ENCODE measurements at regions not wholly inside any gene's neighbourhood (a gene's known extent, or its start where the extent isn't known, plus 50 kb on each side); places are given as distances from the start of the nearest gene placed in this dataset.

DNA sequence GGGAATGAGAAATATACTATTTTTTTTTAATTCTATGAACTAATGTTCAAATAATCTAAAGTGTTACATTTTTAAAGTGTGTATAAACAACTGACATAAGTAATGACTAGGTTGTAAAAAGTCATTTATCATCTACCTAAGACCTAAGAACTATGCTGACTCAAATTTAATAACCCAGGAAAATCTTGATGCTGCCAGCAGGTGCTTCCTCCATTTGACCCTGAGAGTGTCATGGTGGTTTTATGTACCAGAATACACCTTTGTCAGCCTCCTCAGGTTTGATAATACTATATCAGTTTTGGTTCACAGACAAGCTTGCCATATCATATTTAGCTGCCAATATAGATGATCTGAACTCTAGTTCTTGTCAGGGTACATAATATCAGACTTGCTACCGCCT, 1151.2 kb downstream of the PCDH17 start:
- Histone ChIP-seq H3K27me3 (ENCODE audit: insufficient read depth, low read length) (no peaks in the 10 kb centered on the region), H3K4me3 (ENCODE audit: low read length) (no peak overlapping the region), H3K4me1 (ENCODE audit: insufficient read depth, low read length) (no peaks in the 10 kb centered on the region), H2AFZ (ENCODE audit: low read depth, low read length) (no peak overlapping the region), H3K36me3 (ENCODE audit: insufficient read depth, low read length) (no peaks in the 10 kb centered on the region), H3K9me3 (ENCODE audit: low read length) (no peaks in the 10 kb centered on the region)

GRCh38 chr13:58792854-58793253, 1161.3 kb downstream of the PCDH17 start:
- Histone ChIP-seq H3K27me3 (ENCODE audit: insufficient read depth, low read length) (no peaks in the 10 kb centered on the region), H3K4me3 (ENCODE audit: low read length) (no peak overlapping the region), H3K4me1 (ENCODE audit: insufficient read depth, low read length) (no peaks in the 10 kb centered on the region), H2AFZ (ENCODE audit: low read depth, low read length) (no peak overlapping the region), H3K36me3 (ENCODE audit: insufficient read depth, low read length) (no peaks in the 10 kb centered on the region), H3K9me3 (ENCODE audit: low read length) (peaks cover 2% of the 10 kb centered on the region)

DNA sequence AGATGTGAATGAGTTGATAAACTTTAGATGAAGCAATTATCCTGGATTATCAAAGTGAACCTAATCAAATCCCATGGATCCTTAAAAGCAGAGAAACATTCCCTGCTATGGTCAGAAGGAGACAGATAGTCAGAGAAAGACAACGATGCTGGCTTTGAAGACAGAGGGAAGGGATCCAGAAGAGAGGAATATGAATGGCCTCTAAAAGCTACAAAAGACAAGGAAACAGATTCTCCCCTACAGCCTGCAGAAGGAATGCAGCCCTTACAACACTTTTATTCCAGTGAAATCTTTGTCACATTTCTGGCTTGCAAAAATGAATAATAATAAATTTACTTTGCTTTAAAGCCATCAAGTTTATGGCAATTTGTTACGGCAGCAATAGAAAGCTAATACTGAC, 1164.2 kb downstream of the PCDH17 start:
- Histone ChIP-seq H3K4me1 (ENCODE audit: insufficient read depth, low read length) (no peaks in the 10 kb centered on the region), H3K4me3 (ENCODE audit: low read length) (no peak overlapping the region), H2AFZ (ENCODE audit: low read depth, low read length) (no peak overlapping the region), H3K27me3 (ENCODE audit: insufficient read depth, low read length) (no peaks in the 10 kb centered on the region), H3K36me3 (ENCODE audit: insufficient read depth, low read length) (no peaks in the 10 kb centered on the region), H3K9me3 (ENCODE audit: low read length) (peaks cover 2% of the 10 kb centered on the region)

DNA sequence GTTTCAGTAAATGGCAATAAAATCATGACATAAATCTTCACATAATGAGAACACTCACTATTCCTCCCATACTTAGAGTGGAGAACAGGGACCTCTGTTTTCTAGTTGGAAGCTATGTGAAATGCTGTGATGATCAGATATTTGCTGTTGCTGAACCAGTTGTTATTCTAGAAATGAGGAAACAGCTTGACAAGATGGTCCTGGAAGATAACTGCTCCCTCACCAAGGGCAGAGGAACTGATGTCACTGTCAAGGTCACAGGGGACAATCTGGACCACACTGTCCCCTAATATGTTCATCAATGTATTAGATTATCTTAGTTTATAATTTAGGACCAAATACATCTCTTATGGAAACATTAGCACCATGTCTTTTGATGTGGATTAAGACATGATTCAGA, 1173.3 kb downstream of the PCDH17 start:
- H3K36me3 ChIP-seq (ENCODE audit: insufficient read depth, low read length): no peaks in the 10 kb centered on the region
- peaks cover 5% of the 10 kb centered on the region for H3K4me1 ChIP-seq (ENCODE audit: insufficient read depth, low read length)
- no peaks in the 10 kb centered on the region for H3K27me3 ChIP-seq (ENCODE audit: insufficient read depth, low read length)
- no peak overlapping the region for H2AFZ ChIP-seq (ENCODE audit: low read depth, low read length)
- no peak overlapping the region for H3K4me3 ChIP-seq (ENCODE audit: low read length)
- no peaks in the 10 kb centered on the region for H3K9me3 ChIP-seq (ENCODE audit: low read length)

GRCh38 chr13:58806401-58806800, 1174.9 kb downstream of the PCDH17 start:
- Histone ChIP-seq H3K36me3 (ENCODE audit: insufficient read depth, low read length) (no peaks in the 10 kb centered on the region), H3K4me3 (ENCODE audit: low read length) (no peak overlapping the region), H3K27me3 (ENCODE audit: insufficient read depth, low read length) (no peaks in the 10 kb centered on the region), H3K9me3 (ENCODE audit: low read length) (no peaks in the 10 kb centered on the region), H3K4me1 (ENCODE audit: insufficient read depth, low read length) (peaks cover 5% of the 10 kb centered on the region), H2AFZ (ENCODE audit: low read depth, low read length) (no peak overlapping the region)

- no peaks in the 10 kb centered on the region for H3K36me3 ChIP-seq (ENCODE audit: insufficient read depth, low read length)
- no peaks in the 10 kb centered on the region for H3K4me1 ChIP-seq (ENCODE audit: insufficient read depth, low read length)
- no peaks in the 10 kb centered on the region for H3K27me3 ChIP-seq (ENCODE audit: insufficient read depth, low read length)
- no peak overlapping the region for H3K4me3 ChIP-seq (ENCODE audit: low read length)
- no peaks in the 10 kb centered on the region for H3K9me3 ChIP-seq (ENCODE audit: low read length)
- H2AFZ ChIP-seq (ENCODE audit: low read depth, low read length): no peak overlapping the region
Measured at GRCh38 chr13:58823701-58824100, 1192.2 kb downstream of the PCDH17 start.

DNA sequence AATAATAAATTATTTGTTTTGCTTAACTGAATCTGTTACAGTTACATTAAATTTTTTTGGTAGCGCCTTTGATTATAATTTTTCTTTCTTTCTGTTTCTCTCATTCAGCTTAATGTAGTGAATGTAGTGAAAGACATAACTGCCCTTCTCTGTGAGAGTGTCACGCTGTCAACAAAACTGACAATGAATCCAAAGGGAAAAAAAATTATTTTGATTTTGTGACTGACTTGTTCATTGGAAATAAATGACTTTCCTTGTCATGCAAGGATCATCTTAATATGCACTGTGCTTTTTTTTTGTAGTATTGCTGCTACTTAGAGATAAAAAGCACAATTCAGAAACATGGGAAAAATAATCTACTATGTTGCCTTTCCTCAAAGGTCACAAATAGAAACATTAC, 1196.4 kb downstream of the PCDH17 start:
- Histone ChIP-seq H3K36me3 (ENCODE audit: insufficient read depth, low read length) (no peaks in the 10 kb centered on the region), H3K27me3 (ENCODE audit: insufficient read depth, low read length) (no peaks in the 10 kb centered on the region), H3K4me1 (ENCODE audit: insufficient read depth, low read length) (no peaks in the 10 kb centered on the region), H2AFZ (ENCODE audit: low read depth, low read length) (no peak overlapping the region), H3K4me3 (ENCODE audit: low read length) (no peak overlapping the region), H3K9me3 (ENCODE audit: low read length) (no peaks in the 10 kb centered on the region)

DNA sequence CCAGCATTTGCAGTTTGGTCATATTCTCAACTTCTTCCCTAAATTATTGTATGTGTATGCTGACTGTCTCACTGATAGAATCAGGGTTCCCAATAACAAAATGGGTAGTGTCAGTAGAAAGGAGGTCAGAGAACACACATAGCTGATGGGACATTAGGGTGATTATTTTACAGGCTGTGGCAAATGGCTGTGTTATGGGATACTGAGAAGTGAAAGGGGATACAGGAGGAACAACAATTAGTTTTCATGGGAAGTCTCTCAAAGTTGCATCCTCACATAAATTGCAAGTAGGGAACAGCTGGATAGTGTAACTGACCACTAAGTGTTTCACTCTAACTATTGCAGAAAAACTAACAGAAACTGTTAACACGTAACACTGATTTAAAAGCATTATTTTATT, 1199.3 kb downstream of the PCDH17 start:
- no peak overlapping the region for H3K4me3 ChIP-seq (ENCODE audit: low read length)
- H2AFZ ChIP-seq (ENCODE audit: low read depth, low read length): no peak overlapping the region
- no peaks in the 10 kb centered on the region for H3K36me3 ChIP-seq (ENCODE audit: insufficient read depth, low read length)
- no peaks in the 10 kb centered on the region for H3K27me3 ChIP-seq (ENCODE audit: insufficient read depth, low read length)
- no peaks in the 10 kb centered on the region for H3K9me3 ChIP-seq (ENCODE audit: low read length)
- no peaks in the 10 kb centered on the region for H3K4me1 ChIP-seq (ENCODE audit: insufficient read depth, low read length)

DNA sequence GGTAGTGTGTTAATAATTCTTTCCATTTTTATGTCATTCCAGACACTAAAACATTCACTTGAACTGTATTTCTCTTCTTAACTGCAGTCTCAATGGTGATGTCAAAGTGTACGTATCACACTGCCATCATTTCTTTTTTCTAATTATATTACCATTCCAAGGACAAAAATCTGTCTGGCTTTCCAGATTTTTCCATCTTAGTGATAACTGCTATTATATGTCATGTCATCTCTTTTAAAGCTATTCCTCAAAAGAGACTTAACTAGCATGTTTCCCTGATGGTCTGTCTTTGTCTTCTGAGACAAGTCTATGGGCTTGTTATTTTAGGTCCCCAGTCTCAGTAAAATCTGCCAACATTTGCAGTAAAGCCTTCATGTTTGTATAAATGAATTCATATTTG, 1207.1 kb downstream of the PCDH17 start:
- no peak overlapping the region for H2AFZ ChIP-seq (ENCODE audit: low read depth, low read length)
- no peak overlapping the region for H3K4me3 ChIP-seq (ENCODE audit: low read length)
- H3K4me1 ChIP-seq (ENCODE audit: insufficient read depth, low read length): no peaks in the 10 kb centered on the region
- no peaks in the 10 kb centered on the region for H3K9me3 ChIP-seq (ENCODE audit: low read length)
- H3K27me3 ChIP-seq (ENCODE audit: insufficient read depth, low read length): no peaks in the 10 kb centered on the region
- no peaks in the 10 kb centered on the region for H3K36me3 ChIP-seq (ENCODE audit: insufficient read depth, low read length)

GRCh38 chr13:58843071-58843470, 1211.5 kb downstream of the PCDH17 start:
- no peaks in the 10 kb centered on the region for H3K27me3 ChIP-seq (ENCODE audit: insufficient read depth, low read length)
- H3K36me3 ChIP-seq (ENCODE audit: insufficient read depth, low read length): no peaks in the 10 kb centered on the region
- no peak overlapping the region for H2AFZ ChIP-seq (ENCODE audit: low read depth, low read length)
- no peaks in the 10 kb centered on the region for H3K9me3 ChIP-seq (ENCODE audit: low read length)
- H3K4me1 ChIP-seq (ENCODE audit: insufficient read depth, low read length): no peaks in the 10 kb centered on the region
- no peak overlapping the region for H3K4me3 ChIP-seq (ENCODE audit: low read length)

DNA sequence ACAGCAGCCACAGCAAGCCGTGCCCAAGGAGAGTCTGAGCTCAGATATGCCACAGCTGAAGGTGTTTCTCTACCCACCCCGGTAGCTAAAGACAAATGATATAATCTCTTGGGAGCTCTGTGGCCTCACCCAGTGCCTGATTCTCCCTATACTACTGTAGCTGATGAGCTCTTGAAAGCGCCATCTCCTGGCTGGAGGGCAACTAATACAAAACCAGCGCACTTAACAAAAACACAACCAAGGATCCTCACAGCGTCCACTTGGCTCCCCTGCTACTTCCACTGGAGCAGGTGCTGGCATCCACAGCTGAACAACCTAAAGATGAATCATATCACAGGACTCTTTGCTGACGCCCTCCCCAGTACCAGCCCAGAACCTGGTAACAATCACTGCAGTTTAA, 1212.0 kb downstream of the PCDH17 start:
- Histone ChIP-seq H3K4me1 (ENCODE audit: insufficient read depth, low read length) (no peaks in the 10 kb centered on the region), H3K36me3 (ENCODE audit: insufficient read depth, low read length) (no peaks in the 10 kb centered on the region), H3K4me3 (ENCODE audit: low read length) (no peak overlapping the region), H3K27me3 (ENCODE audit: insufficient read depth, low read length) (no peaks in the 10 kb centered on the region), H2AFZ (ENCODE audit: low read depth, low read length) (no peak overlapping the region), H3K9me3 (ENCODE audit: low read length) (no peaks in the 10 kb centered on the region)

- no peak overlapping the region for H2AFZ ChIP-seq (ENCODE audit: low read depth, low read length)
- no peaks in the 10 kb centered on the region for H3K27me3 ChIP-seq (ENCODE audit: insufficient read depth, low read length)
- no peak overlapping the region for H3K4me3 ChIP-seq (ENCODE audit: low read length)
- peaks cover 2% of the 10 kb centered on the region for H3K4me1 ChIP-seq (ENCODE audit: insufficient read depth, low read length)
- H3K9me3 ChIP-seq (ENCODE audit: low read length): no peaks in the 10 kb centered on the region
- no peaks in the 10 kb centered on the region for H3K36me3 ChIP-seq (ENCODE audit: insufficient read depth, low read length)
Measured at GRCh38 chr13:58850161-58850560, 1218.6 kb downstream of the PCDH17 start.

DNA sequence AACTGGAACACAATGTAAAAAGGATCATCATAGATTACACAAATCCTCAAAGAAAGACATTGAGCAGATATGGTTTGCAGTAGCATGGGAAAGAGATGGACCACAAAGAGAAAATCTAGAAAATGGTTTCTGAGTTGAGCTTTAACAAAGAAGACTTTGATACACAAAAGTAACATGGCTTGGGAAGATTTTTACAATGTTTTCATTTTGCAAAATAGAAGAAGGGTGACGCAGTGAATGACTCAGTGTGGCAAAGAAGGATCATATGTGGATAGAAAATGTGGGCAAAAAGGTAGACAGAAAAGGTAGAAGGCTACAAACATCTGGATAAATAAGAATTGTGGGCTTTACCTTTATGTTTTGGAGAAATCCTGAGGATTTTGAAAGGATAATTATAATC, 1220.5 kb downstream of the PCDH17 start:
- no peak overlapping the region for H2AFZ ChIP-seq (ENCODE audit: low read depth, low read length)
- no peaks in the 10 kb centered on the region for H3K27me3 ChIP-seq (ENCODE audit: insufficient read depth, low read length)
- no peaks in the 10 kb centered on the region for H3K9me3 ChIP-seq (ENCODE audit: low read length)
- peaks cover 2% of the 10 kb centered on the region for H3K4me1 ChIP-seq (ENCODE audit: insufficient read depth, low read length)
- H3K36me3 ChIP-seq (ENCODE audit: insufficient read depth, low read length): no peaks in the 10 kb centered on the region
- H3K4me3 ChIP-seq (ENCODE audit: low read length): no peak overlapping the region

- Histone ChIP-seq H2AFZ (ENCODE audit: low read depth, low read length) (no peak overlapping the region), H3K36me3 (ENCODE audit: insufficient read depth, low read length) (no peaks in the 10 kb centered on the region), H3K4me3 (ENCODE audit: low read length) (no peak overlapping the region), H3K4me1 (ENCODE audit: insufficient read depth, low read length) (peaks cover 2% of the 10 kb centered on the region), H3K9me3 (ENCODE audit: low read length) (peaks cover 5% of the 10 kb centered on the region), H3K27me3 (ENCODE audit: insufficient read depth, low read length) (no peaks in the 10 kb centered on the region)
Measured at GRCh38 chr13:58855283-58855682, 1223.7 kb downstream of the PCDH17 start.
